ENCODE measurements at regions not wholly inside any gene's neighbourhood (a gene's known extent, or its start where the extent isn't known, plus 50 kb on each side); places are given as distances from the start of the nearest gene placed in this dataset.
A peak's percentile ranks its signal among the peaks of the same experiment; 100 is the strongest.

- DNase-seq, result peak; percentile 98
These were observed 178.2 kb downstream of the ANAPC1 start for GRCh38 chr2:111705711-111706336.

- DNase-seq, result no peak
These were observed 177.5 kb downstream of the ANAPC1 start for GRCh38 chr2:111706481-111707001.

DNA sequence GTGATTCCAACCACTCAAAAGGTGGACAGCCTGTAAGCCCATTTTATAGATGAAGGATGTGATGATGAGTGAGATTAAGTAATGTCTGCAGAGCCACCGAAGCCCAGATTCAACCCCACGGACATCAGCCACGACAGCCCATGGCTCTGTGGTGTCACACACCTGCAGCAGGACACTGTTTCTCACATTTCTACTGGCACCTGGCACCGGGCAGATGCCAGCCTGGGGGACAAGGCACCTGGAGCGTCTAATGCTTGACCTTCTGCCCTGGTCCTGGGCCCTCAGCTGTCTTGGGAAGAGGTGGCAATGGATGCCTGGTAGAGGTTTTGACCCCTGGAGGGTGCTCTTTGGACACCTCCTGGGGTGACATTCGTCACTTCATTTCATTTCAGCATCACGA, 176.3 kb downstream of the ANAPC1 start:
- no peak for DNase-seq

GRCh38 chr2:111708476-111709180, 175.4 kb downstream of the ANAPC1 start:
- DNase-seq, result no peak

DNA sequence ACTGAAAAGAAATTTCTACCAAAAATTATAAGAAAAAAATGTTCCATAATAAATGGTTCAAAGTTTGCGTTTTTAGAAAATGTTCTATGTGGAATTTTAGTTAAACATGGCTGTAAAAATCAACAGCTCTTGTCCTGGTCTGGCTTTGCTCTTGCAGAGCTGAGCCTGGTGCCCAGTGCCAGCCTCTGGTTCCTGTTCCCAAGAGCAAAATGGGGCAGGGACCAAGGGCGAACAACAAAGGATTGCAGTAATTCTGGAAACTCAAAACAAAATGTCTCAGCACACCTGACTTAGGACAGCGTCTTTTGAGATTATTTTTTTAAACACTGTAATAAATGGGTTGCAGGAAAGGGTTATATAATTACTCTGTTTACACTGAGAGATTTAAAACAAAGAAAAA, 174.7 kb downstream of the ANAPC1 start:
- DNase-seq, result no peak

DNA sequence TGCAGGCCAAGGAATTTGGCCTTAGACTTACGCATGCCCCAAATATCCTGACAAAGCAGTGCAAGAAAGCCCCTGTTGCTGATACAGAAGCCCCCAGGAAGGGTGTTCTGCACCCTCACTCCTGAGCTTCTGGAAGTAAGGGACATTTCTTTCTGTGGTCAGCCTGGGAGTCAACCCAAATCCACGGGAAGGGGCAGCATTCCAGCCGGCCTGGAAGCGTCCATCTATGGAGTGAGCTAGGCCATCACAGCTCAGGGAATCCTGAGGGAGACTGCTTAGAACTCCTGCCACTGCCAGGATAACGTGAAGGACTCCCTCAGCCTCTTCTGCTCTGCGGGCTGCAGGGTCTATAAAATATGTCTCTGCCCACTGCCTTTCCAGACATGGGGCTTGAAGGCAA, 173.9 kb downstream of the ANAPC1 start:
- DNase-seq, result no peak

- no peak for DNase-seq
These were observed 173.4 kb downstream of the ANAPC1 start for GRCh38 chr2:111710613-111711012.

- DNase-seq, result no peak
These were observed 172.7 kb downstream of the ANAPC1 start for GRCh38 chr2:111711270-111711669.

DNA sequence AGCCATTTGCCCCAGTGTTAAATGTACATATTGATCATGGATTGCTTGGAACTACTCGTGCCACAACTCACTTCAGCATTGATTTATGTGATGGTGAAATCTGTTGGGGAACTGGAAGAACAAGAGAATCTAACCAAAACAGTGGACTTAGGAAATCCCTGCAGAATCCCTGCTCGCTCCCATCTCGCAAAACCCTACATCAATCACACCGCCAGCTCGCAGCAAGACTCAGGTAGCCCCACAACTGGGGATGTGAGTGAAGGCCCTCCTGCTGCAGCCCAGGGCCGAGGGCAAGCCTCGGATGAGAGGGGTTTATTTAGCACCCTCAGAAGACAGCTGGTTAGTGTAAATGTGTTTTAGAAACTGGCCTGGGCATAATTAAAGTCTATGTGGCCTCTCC, 171.6 kb downstream of the ANAPC1 start:
- DNase-seq, result no peak

DNA sequence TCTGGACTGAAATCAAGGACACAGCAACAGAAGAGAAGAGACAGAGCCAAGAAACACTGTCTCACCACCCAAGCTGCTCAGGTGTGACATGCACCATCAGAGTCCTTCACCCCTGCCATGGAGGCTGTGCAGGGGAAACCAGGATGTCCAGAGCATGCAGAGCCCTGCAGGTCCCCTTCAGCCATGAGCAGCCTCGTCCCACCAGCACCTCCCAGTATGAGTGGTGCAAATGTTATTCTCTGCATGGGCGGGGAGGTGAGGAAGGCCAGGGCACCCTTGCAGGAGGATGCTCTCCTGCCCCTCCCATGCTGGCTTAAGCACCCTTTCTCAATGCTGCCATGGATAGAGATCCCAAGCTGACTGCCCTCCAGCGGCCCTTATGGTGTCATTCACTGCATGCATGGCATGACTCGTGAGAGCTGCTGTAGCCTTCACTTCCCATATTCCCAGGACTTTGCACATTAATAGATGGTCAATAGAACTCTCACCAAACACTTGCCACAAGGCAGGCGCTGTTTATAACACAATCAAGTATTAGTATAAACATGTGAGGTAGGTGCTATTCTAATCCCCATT, 171.0 kb downstream of the ANAPC1 start:
- DNase-seq, result no peak

GRCh38 chr2:111715987-111716904, 167.7 kb downstream of the ANAPC1 start:
- DNase-seq, result no peak

GRCh38 chr2:111716905-111717775, 166.9 kb downstream of the ANAPC1 start:
- no peak for DNase-seq

Data from MV-4-11 (cell line).